IPS DF 19.7 (cell line): ENCODE measurements at regions not wholly inside any gene's neighbourhood (a gene's known extent, or its start where the extent isn't known, plus 50 kb on each side); places are given as distances from the start of the nearest gene placed in this dataset.
A peak's percentile ranks its signal among the peaks of the same experiment; 100 is the strongest.
"Not testable (repeated sequence)": the region's sequence is repeated elsewhere in the genome, so short reads cannot be mapped to it uniquely, and the experiment has no call there.

Experiments
- DNase-seq: peaks from one replicate; pipeline ENCODE4 v3.0.0-alpha.2; 2013; ENCODE audit warnings: low read depth, low spot score

DNA sequence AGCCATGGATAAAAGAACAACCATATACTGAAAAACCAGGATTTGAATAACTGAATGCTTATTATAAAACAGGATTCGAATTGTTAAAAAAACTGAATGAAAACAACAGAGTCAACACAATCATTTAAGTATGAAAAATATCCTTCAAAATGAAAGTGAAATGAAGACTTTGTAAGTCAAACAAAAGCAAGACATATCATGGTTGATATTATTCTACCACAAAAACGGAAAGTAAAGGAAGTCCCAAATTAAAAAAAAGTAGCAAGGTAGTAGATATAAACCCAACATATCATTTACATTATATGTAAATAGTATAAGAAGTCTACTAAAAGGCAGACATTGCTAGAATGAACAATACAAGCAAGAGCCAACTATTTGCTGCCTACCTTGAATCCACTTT lies 63.1 kb upstream of the POTEC start:
- DNase-seq, result not testable (repeated sequence)

DNA sequence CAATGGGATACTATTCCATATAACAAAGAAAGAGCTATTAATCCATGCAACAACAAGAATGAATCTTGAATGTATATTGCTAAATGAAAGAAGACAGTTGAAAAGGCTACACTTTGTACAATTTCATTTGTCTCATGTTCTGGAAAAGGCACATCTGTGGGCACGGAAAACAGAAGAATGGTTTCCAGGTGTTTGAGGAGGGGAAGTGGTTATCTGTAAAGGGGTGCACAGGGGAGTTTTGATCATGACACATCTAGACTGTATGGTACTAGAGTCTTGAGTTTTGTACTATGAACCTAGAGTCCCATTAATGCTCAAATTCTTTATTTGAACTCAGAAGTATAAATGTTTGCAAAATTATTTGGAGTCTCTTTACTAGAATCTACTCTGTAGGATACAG lies 64.0 kb upstream of the POTEC start:
- not testable (repeated sequence) for DNase-seq

DNA sequence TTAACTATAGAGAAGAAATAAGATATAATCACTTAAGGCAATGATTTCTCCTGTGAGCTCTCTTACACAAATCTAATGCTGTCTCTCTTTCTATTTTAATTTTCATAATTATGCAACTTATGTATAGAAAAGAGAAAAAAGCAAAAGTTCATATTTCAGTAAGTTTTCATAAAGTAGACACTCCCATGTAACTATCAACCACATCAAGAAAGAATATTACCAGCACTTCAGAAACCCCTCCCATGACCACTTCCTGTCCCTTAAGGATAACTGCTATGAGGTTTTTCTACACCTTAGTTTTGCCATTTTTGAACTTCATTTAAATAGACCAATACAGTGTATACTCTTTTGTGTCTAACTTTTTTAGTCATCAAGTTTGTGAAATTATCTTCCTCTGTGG lies 69.0 kb upstream of the POTEC start:
- DNase-seq, result not testable (repeated sequence)

DNA sequence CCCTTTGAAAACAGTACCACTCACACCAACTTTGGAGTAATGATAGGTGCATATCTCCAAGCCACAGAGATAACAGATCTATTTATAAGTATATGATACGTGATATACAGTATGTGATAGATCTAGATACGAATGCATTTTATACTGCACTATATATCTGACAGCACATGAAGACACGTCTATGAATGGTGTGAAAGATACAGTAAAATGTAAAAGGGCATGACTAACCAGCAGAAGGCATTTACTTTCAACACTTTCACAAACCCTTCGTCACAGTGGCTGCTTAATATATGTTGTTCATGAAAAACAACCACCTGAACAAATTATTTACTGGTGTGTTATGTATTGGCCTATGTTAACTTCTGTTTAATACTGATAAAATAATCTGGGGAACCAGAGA lies 71.1 kb upstream of the POTEC start:
- DNase-seq, result not testable (repeated sequence)

DNA sequence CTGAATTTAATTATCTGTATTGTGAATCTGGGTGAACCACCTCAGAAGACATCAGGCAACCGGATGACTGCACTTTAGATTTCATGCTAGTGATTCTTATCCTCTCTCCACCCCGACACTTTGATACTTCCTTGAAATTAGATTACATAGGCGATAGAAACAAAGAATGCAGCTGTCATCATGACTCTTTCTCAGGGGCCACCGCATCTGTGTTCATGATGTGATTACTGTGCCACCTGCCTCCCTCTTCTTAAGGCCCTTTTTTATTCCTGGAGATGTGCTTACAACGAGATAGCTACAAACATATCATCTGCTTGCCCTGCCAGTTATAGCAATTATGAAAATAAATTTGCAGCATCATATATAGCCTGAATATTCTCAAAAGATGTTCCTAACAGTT lies 83.9 kb upstream of the POTEC start:
- not testable (repeated sequence) for DNase-seq

DNA sequence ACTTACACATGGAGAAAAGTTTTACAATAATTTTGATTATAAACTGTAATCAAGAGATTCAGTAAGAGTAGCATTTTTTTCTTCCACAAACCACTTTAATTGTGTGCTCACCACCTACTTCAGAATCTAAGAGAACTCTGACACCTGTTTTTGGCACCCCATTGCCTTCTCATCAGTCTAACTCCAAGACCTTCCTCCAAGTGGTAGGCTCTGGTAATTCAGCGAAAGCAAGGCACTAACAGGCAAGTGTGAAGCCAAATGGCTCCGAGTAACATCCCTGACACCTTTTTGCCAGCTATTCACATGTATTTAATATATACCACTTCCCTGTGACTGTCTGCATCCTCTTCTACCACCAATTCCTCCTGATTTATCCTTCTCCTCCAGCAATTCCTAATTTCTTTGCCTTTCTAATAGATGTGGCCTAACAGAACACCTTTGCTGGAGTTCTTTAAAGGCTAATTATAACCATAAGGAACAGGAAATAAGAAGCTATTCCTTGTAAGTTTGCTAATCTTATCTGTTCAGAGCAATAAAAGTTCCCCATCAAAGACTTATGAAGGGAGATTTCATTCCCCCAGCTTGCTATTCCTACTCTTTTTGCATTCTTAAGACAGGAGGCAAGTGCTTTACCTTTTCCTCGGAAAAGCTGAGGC lies 85.1 kb upstream of the POTEC start:
- not testable (repeated sequence) for DNase-seq

DNA sequence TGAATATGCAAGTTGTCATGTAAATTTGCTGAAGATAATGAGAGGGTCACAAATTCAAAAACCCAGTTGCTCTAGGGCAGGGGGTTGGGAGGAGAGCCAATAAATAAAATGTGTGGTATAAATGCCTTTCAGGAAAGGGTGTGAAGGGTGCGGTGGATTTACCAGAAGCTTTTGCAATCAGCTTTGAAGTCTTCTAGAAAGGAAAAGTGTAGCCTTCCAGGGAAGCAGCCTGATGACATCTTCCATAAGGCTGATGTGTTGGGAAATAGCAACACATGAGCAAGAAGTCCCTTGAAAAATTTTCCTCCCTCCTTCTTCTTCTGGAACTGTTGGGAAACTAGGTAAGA lies 85.6 kb upstream of the POTEC start:
- DNase-seq, result not testable (repeated sequence)

DNA sequence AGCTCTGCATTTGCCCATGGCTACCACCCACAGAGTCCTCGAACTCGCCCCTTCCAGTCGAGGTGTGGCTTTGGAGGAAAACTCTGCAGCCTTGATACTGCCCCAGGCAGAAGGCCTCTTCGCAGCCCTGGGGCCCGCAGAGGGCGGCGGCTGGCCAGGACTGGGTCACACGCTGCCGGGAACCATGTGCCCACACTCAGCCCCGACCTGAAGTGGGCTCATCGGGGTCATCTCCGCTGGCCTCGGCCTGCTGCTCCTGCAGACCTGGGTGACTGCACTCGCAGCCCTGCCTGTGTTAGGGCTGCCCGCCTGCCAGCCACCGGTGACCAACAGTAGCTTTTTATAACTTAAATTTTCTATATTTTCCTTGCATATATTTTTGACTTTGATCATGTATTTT lies 89.6 kb upstream of the POTEC start:
- not testable (repeated sequence) for DNase-seq

DNA sequence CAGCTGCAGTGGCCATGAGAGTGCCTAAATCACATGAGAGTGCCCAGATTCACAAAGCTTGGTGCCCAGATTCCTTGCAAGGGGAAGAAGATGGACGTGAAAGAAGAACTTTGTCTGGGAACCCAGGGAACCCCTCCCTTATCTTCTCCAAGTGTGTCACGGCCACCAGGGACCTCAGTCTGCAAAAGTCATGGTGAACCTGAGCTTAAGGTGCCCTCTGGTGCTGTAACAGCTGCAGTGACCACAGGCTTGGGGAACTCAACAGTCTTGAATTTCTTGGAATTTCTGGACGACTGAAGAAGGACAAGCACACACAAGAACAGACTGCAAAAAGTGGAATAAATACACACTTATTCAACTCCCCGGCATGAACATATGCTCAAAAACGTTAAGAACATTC lies 94.6 kb upstream of the POTEC start:
- DNase-seq, result not testable (repeated sequence)

DNA sequence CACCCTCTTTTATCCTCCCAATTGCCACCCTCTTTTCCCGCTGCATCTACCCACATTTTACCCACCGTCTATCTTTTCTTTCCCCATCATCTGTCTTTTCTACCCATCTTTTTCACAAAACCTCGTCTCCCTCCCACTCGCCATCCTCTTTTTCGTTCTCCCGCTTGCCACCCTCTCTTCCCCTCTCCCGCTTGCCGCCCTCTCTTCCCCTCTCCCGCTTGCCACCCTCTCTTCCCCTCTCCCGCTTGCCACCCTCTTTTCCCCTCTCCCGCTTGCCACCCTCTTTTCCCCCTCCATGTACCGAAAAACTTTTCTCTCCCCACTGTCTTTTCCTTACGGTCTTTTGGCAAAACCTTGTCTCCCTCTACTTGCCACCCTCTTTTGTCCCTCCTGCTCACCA lies 97.7 kb upstream of the POTEC start:
- peak; percentile 35 for DNase-seq

DNA sequence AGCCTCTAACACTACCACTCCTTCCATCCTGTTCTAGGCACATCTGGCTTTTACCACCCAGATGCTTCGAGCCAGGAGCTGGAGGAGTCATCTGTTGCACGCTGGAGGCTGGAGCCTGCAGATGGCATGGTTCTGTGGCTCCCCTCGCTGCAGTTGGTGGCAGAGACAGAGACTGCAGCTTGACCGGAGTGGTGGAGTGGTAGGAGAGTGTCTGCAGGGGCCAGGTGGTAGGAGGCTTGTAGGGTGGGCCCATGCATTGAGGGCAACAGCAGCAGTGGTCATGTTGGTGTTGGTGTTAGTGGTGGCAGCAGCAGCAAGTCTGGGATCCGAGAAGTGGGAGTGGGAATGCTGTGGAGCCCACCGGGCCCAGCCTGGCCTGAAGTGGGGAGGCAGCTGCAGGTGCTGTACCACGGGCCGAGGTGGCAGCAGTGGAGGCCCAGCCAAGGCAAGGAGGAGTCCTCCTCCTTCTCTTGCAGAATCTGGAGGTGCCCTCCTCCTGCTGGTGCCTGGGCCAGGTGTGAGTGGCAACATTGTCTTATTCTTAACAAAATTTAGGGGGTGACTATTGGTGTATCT lies 100.4 kb upstream of the POTEC start:
- DNase-seq, result not testable (repeated sequence)

DNA sequence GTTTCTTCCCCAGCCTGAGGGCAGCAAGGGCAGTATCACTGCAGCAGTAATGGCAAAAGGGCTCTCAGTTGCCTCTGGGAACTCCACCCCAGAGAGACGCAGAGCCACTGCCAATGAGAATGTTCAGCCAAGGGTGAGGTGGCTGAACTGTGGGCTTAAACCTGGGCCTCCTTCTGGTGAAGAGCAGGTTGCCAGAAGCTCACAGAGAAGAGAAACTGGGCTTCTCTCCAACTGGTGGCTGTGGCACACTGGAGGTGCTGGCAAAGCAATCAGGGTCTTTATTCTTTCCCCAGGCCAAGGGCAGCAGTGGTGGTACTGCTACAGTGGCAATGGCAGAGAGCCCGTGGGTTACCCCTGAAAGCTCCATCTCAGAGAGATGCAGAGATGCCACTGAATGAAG lies 54.9 kb upstream of the ANKRD30B start:
- DNase-seq, result not testable (repeated sequence)

DNA sequence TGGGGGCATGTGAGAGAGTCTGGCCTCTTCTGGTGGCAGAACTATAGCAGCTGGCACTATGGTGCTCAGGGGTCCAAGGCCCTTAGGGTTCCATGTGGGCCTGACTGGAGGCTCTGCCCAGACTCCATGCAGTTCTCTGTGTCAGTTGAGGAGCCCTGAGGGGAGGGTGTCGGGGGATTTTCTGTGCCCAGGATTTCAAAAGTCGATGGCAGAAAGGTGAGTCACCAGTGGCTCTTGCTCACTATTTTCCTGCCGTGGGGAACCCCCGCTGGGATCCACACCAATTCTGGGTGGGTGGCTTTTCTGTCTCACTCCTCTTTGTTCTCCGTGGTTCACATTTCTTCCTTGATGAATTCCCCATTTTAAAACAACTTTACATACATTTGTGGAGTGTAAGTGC lies 54.1 kb upstream of the ANKRD30B start:
- DNase-seq, result not testable (repeated sequence)

DNA sequence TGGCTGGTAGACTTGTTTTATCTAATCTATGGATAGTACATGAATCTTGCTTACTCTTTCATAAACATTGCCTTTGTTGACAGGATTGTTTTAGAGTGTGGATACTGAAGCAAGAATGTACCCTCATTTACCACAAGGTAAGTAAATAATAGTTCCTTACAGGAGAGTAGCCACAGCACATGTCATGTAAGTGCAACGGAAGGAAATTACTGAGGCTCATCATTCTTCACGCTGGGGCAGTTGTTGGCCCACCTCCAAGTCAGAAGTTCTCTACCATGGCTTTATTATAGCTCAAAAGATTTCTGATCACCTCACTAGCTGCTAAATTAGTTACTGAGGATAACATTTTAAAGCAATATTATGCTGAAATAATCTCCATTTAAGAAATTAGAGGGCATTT lies 50.0 kb upstream of the ANKRD30B start:
- not testable (repeated sequence) for DNase-seq
